GM21515 (cell line): ENCODE measurements at regions not wholly inside any gene's neighbourhood (a gene's known extent, or its start where the extent isn't known, plus 50 kb on each side); places are given as distances from the start of the nearest gene placed in this dataset.
"Not testable (repeated sequence)": the region's sequence is repeated elsewhere in the genome, so short reads cannot be mapped to it uniquely, and the experiment has no call there.

Experiments
- ATAC-seq: cut with Tn5 transposase; IDR thresholded peaks from one replicate; pipeline ENCODE4 v1.9.1; 2021; ENCODE audit not compliant: unreplicated experiment

- ATAC-seq = no peak
These were observed 96.5 kb downstream of the PPIAL4G start for GRCh38 chr1:148386617-148387016.

GRCh38 chr1:148386031-148386398, 97.1 kb downstream of the PPIAL4G start:
- ATAC-seq = not testable (repeated sequence)

GRCh38 chr1:148385371-148386030, 97.6 kb downstream of the PPIAL4G start:
- ATAC-seq = no peak

- no peak for ATAC-seq
These were observed 99.1 kb downstream of the PPIAL4G start for GRCh38 chr1:148383966-148384365.

GRCh38 chr1:148379697-148380096, 103.4 kb downstream of the PPIAL4G start:
- no peak for ATAC-seq

GRCh38 chr1:148379170-148379500, 104.0 kb downstream of the PPIAL4G start:
- no peak for ATAC-seq

- ATAC-seq = not testable (repeated sequence)
These were observed 105.1 kb downstream of the PPIAL4G start for GRCh38 chr1:148377992-148378391.

GRCh38 chr1:148377045-148377444, 106.1 kb downstream of the PPIAL4G start:
- ATAC-seq = not testable (repeated sequence)

GRCh38 chr1:148374101-148374500, 109.0 kb downstream of the PPIAL4G start:
- ATAC-seq = no peak

GRCh38 chr1:148373192-148373925, 109.7 kb downstream of the PPIAL4G start:
- no peak for ATAC-seq

- ATAC-seq = no peak
These were observed 110.4 kb downstream of the PPIAL4G start for GRCh38 chr1:148372731-148373130.

- ATAC-seq = not testable (repeated sequence)
These were observed 110.9 kb downstream of the PPIAL4G start for GRCh38 chr1:148372051-148372726.

GRCh38 chr1:148371551-148371994, 111.5 kb downstream of the PPIAL4G start:
- ATAC-seq = not testable (repeated sequence)

GRCh38 chr1:148370661-148371060, 112.4 kb downstream of the PPIAL4G start:
- not testable (repeated sequence) for ATAC-seq

GRCh38 chr1:148367596-148367995, 115.5 kb downstream of the PPIAL4G start:
- ATAC-seq = no peak

- not testable (repeated sequence) for ATAC-seq
These were observed 116.9 kb downstream of the PPIAL4G start for GRCh38 chr1:148366136-148366753.

GRCh38 chr1:148365151-148365550, 118.0 kb downstream of the PPIAL4G start:
- ATAC-seq = not testable (repeated sequence)

- ATAC-seq = not testable (repeated sequence)
These were observed 119.1 kb downstream of the PPIAL4G start for GRCh38 chr1:148363979-148364378.

- no peak for ATAC-seq
These were observed 119.7 kb downstream of the PPIAL4G start for GRCh38 chr1:148363439-148363810.

GRCh38 chr1:148362626-148363438, 120.3 kb downstream of the PPIAL4G start:
- no peak for ATAC-seq

- ATAC-seq = no peak
These were observed 120.9 kb downstream of the PPIAL4G start for GRCh38 chr1:148362216-148362611.
